Loucy (cell line): ENCODE measurements at regions not wholly inside any gene's neighbourhood (a gene's known extent, or its start where the extent isn't known, plus 50 kb on each side); places are given as distances from the start of the nearest gene placed in this dataset.

Source experiments
- H2AFZ ChIP-seq: fragments of 200-600 bp; sonication (generic); 2 replicates; pipeline ENCODE4 v1.6.0; 2016; ENCODE audit warnings: antibody characterized with exemption, mild to moderate bottlenecking, low read length, moderate library complexity
- H3F3A ChIP-seq: fragments of 200-600 bp; 2 replicates; pipeline ENCODE4 v1.6.0; 2016; ENCODE audit warnings: antibody characterized with exemption, low read depth, mild to moderate bottlenecking
- H3K27me3 ChIP-seq: fragments of 200-600 bp; sonication (generic); 2 replicates; pipeline ENCODE4 v1.6.1; 2014; ENCODE audit warnings: low read length, mild to moderate bottlenecking; ENCODE audit not compliant: insufficient read depth, poor library complexity, severe bottlenecking
- H3K36me3 ChIP-seq: fragments of 200-600 bp; sonication (generic); 2 replicates; pipeline ENCODE4 v1.6.1; 2016; ENCODE audit warnings: low read length; ENCODE audit not compliant: insufficient read depth
- H3K4me1 ChIP-seq: fragments of 200-600 bp; sonication (generic); 2 replicates; pipeline ENCODE4 v1.5.1; 2014; ENCODE audit warnings: low read length, mild to moderate bottlenecking; ENCODE audit not compliant: insufficient read depth, poor library complexity, severe bottlenecking
- H3K4me2 ChIP-seq: fragments of 200-600 bp; sonication (generic); 2 replicates; pipeline ENCODE4 v1.6.0; 2014; ENCODE audit warnings: antibody characterized with exemption, low read length, low read depth, mild to moderate bottlenecking; ENCODE audit not compliant: poor library complexity, severe bottlenecking
- H3K4me3 ChIP-seq: fragments of 200-600 bp; sonication (generic); 2 replicates; pipeline ENCODE4 v1.5.1; 2014; ENCODE audit warnings: low read length, mild to moderate bottlenecking, mixed read lengths; ENCODE audit not compliant: poor library complexity, severe bottlenecking
- H3K79me2 ChIP-seq: fragments of 200-600 bp; sonication (generic); 2 replicates; pipeline ENCODE4 v1.6.1; 2014; ENCODE audit warnings: low read length; ENCODE audit not compliant: insufficient read depth
- H3K9ac ChIP-seq: fragments of 200-600 bp; sonication (generic); 2 replicates; pipeline ENCODE4 v1.6.0; 2014; ENCODE audit warnings: mild to moderate bottlenecking, low read depth, low read length, moderate library complexity; ENCODE audit not compliant: poor library complexity, severe bottlenecking
- H3K9me2 ChIP-seq: fragments of 200-600 bp; sonication (generic); replicated peaks from 2 replicates; pipeline ENCODE4 v1.6.1; 2016; ENCODE audit warnings: low read depth, low read length, mixed read lengths
- H3K9me3 ChIP-seq: fragments of 200-600 bp; sonication (generic); 2 replicates; pipeline ENCODE4 v1.6.1; 2014; ENCODE audit warnings: mild to moderate bottlenecking, antibody characterized with exemption, low read length, low read depth; ENCODE audit not compliant: insufficient read depth
- H4K20me1 ChIP-seq: fragments of 200-600 bp; sonication (generic); 2 replicates; pipeline ENCODE4 v1.6.0; 2014; ENCODE audit warnings: antibody characterized with exemption, low read length, mild to moderate bottlenecking; ENCODE audit not compliant: insufficient read depth, poor library complexity, severe bottlenecking
- CTCF ChIP-seq: fragments of 200-600 bp; sonication (generic); conservative IDR thresholded peaks from 2 replicates; pipeline ENCODE4 v1.5.1; 2014; ENCODE audit warnings: mild to moderate bottlenecking, antibody characterized with exemption, low read length
- EZH2phosphoT487 ChIP-seq: fragments of 200-600 bp; IDR thresholded peaks from 2 replicates; pipeline ENCODE4 v1.6.1; 2018; ENCODE audit warnings: antibody characterized with exemption, mild to moderate bottlenecking, moderate library complexity, borderline replicate concordance

- Histone ChIP-seq H3K36me3 (no peaks in the 10 kb centered on the region), H3K4me1 (no peaks in the 10 kb centered on the region), H3K27me3 (no peaks in the 10 kb centered on the region), H3K79me2 (no peaks in the 10 kb centered on the region), H4K20me1 (no peaks in the 10 kb centered on the region), H2AFZ (no peak overlapping the region), H3K9me2 (no peaks in the 10 kb centered on the region), H3F3A (no peaks in the 10 kb centered on the region), H3K4me3 (no peak overlapping the region), H3K9ac (no peak overlapping the region), H3K4me2 (no peak overlapping the region), H3K9me3 (no peaks in the 10 kb centered on the region)
- TF ChIP-seq CTCF, result no peak
- TF ChIP-seq EZH2phosphoT487, result no peak
Measured at GRCh38 chr11:37687130-37687529, 1089.1 kb upstream of the RAG2 start.

DNA sequence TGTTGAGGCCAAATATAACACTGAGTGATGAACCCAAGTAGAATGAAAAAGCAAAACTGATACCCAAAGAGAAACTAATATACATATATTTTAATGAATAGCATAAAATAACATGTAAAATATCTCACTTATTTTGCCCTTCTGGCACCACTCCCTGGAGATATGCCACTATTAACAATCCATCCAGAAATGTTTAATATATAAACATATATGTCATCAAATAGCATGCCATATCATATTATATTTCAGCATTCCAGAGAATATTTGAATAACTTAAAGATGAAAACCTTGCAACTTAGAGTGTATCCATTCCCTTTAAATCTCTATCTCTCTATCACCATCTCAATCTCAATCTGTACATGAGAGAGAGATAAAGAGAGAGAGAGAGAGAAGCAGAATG lies 1073.3 kb upstream of the RAG2 start:
- no peaks in the 10 kb centered on the region for H3K27me3 ChIP-seq
- H3K9ac ChIP-seq, result no peak overlapping the region
- no peaks in the 10 kb centered on the region for H3K36me3 ChIP-seq
- no peak overlapping the region for H3K4me3 ChIP-seq
- no peaks in the 10 kb centered on the region for H3K79me2 ChIP-seq
- no peaks in the 10 kb centered on the region for H3K9me3 ChIP-seq
- no peak overlapping the region for H2AFZ ChIP-seq
- no peaks in the 10 kb centered on the region for H3K9me2 ChIP-seq
- H3K4me2 ChIP-seq, result no peak overlapping the region
- H3K4me1 ChIP-seq, result no peaks in the 10 kb centered on the region
- no peak for TF ChIP-seq EZH2phosphoT487
- TF ChIP-seq CTCF, result no peak
- no peaks in the 10 kb centered on the region for H3F3A ChIP-seq
- H4K20me1 ChIP-seq, result no peaks in the 10 kb centered on the region

GRCh38 chr11:37666960-37667359 lies 1068.9 kb upstream of the RAG2 start:
- no peak overlapping the region for H3K4me3 ChIP-seq
- H3K27me3 ChIP-seq, result no peaks in the 10 kb centered on the region
- no peak overlapping the region for H3K4me2 ChIP-seq
- no peaks in the 10 kb centered on the region for H3K9me3 ChIP-seq
- H3K4me1 ChIP-seq, result no peaks in the 10 kb centered on the region
- H2AFZ ChIP-seq, result no peak overlapping the region
- no peak overlapping the region for H3K9ac ChIP-seq
- H3K79me2 ChIP-seq, result no peaks in the 10 kb centered on the region
- no peaks in the 10 kb centered on the region for H3F3A ChIP-seq
- H3K9me2 ChIP-seq, result no peaks in the 10 kb centered on the region
- H4K20me1 ChIP-seq, result no peaks in the 10 kb centered on the region
- H3K36me3 ChIP-seq, result no peaks in the 10 kb centered on the region
- no peak for TF ChIP-seq EZH2phosphoT487
- TF ChIP-seq CTCF, result no peak
